Astrocyte (in vitro differentiated cells and primary cell): ENCODE measurements at regions not wholly inside any gene's neighbourhood (a gene's known extent, or its start where the extent isn't known, plus 50 kb on each side); places are given as distances from the start of the nearest gene placed in this dataset.

Source experiments
- EZH2 ChIP-seq: IDR thresholded peaks from 2 replicates; pipeline ENCODE4 v1.6.1; 2012; ENCODE audit warnings: mild to moderate bottlenecking, low read length, inconsistent platforms; ENCODE audit not compliant: insufficient read depth
- TF ChIP-seq, protein P1 (sequence below): IDR thresholded peaks from 2 replicates; pipeline ENCODE4 v1.5.1; 2011; ENCODE audit warnings: low read depth, mild to moderate bottlenecking, inconsistent platforms, low read length, moderate library complexity; ENCODE audit not compliant: insufficient read depth

DNA sequence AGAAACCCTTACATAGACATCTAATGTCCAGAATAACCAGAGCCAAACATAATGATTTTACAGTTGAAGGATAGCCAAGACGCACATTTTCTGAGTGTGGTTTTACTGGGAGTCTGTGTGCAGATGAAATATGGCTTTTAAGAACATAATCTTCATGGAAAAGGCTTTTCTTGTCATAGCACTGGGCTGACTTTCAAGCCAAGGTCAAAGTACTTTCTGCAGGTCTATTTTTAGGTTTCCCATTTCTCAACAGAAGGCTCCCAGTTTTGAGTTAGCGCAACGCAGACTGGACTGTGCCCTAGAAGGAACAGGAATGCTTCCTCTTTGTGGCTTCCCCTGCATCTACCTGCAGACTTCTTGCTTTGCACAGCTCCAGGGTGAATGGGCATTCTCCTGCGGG, 92.3 kb upstream of the UPP2 start:
- no peak for TF ChIP-seq EZH2
- TF ChIP-seq, protein P1, sequence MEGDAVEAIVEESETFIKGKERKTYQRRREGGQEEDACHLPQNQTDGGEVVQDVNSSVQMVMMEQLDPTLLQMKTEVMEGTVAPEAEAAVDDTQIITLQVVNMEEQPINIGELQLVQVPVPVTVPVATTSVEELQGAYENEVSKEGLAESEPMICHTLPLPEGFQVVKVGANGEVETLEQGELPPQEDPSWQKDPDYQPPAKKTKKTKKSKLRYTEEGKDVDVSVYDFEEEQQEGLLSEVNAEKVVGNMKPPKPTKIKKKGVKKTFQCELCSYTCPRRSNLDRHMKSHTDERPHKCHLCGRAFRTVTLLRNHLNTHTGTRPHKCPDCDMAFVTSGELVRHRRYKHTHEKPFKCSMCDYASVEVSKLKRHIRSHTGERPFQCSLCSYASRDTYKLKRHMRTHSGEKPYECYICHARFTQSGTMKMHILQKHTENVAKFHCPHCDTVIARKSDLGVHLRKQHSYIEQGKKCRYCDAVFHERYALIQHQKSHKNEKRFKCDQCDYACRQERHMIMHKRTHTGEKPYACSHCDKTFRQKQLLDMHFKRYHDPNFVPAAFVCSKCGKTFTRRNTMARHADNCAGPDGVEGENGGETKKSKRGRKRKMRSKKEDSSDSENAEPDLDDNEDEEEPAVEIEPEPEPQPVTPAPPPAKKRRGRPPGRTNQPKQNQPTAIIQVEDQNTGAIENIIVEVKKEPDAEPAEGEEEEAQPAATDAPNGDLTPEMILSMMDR, result no peak
